GM19351 (cell line): ENCODE measurements at regions not wholly inside any gene's neighbourhood (a gene's known extent, or its start where the extent isn't known, plus 50 kb on each side); places are given as distances from the start of the nearest gene placed in this dataset.

ENCODE experiments used
- ATAC-seq: cut with Tn5 transposase; IDR thresholded peaks from one replicate; pipeline ENCODE4 v1.9.1; 2021; ENCODE audit warnings: mild to moderate bottlenecking, moderate library complexity; ENCODE audit not compliant: unreplicated experiment

- no peak for ATAC-seq
Observed at GRCh38 chr17:71110326-71110725, 941.0 kb downstream of the KCNJ2 start.

- ATAC-seq, result no peak
Observed at GRCh38 chr17:71111460-71111859, 942.1 kb downstream of the KCNJ2 start.

- ATAC-seq, result no peak
Observed at GRCh38 chr17:71111934-71112333, 942.6 kb downstream of the KCNJ2 start.

- no peak for ATAC-seq
Observed at GRCh38 chr17:71113347-71113746, 944.0 kb downstream of the KCNJ2 start.

GRCh38 chr17:71114911-71115668, 945.8 kb downstream of the KCNJ2 start:
- ATAC-seq, result no peak

- ATAC-seq, result no peak
Observed at GRCh38 chr17:71115669-71115972, 946.3 kb downstream of the KCNJ2 start.

- ATAC-seq, result no peak
Observed at GRCh38 chr17:71117466-71117865, 948.1 kb downstream of the KCNJ2 start.

- no peak for ATAC-seq
Observed at GRCh38 chr17:71118039-71118438, 948.7 kb downstream of the KCNJ2 start.

GRCh38 chr17:71127416-71127815, 958.1 kb downstream of the KCNJ2 start:
- no peak for ATAC-seq

GRCh38 chr17:71142333-71142732, 973.0 kb downstream of the KCNJ2 start:
- no peak for ATAC-seq

- ATAC-seq, result no peak
Observed at GRCh38 chr17:71145486-71145885, 975.3 kb upstream of the SOX9 start.

- ATAC-seq, result no peak
Observed at GRCh38 chr17:71147906-71148305, 972.9 kb upstream of the SOX9 start.

GRCh38 chr17:71149607-71150006, 971.2 kb upstream of the SOX9 start:
- no peak for ATAC-seq

GRCh38 chr17:71157297-71157696, 963.5 kb upstream of the SOX9 start:
- no peak for ATAC-seq

GRCh38 chr17:71158437-71158836, 962.4 kb upstream of the SOX9 start:
- no peak for ATAC-seq

GRCh38 chr17:71163121-71163812, 957.6 kb upstream of the SOX9 start:
- no peak for ATAC-seq

GRCh38 chr17:71163813-71164122, 957.1 kb upstream of the SOX9 start:
- no peak for ATAC-seq

GRCh38 chr17:71164561-71164960, 956.3 kb upstream of the SOX9 start:
- no peak for ATAC-seq

GRCh38 chr17:71166311-71166710, 954.5 kb upstream of the SOX9 start:
- ATAC-seq, result no peak

GRCh38 chr17:71168053-71168741, 952.6 kb upstream of the SOX9 start:
- ATAC-seq, result no peak

GRCh38 chr17:71170070-71170469, 950.8 kb upstream of the SOX9 start:
- ATAC-seq, result no peak

GRCh38 chr17:71171270-71171669, 949.5 kb upstream of the SOX9 start:
- ATAC-seq, result no peak
